GM19395 (cell line): ENCODE measurements at regions not wholly inside any gene's neighbourhood (a gene's known extent, or its start where the extent isn't known, plus 50 kb on each side); places are given as distances from the start of the nearest gene placed in this dataset.

ENCODE experiments used
- ATAC-seq: cut with Tn5 transposase; IDR thresholded peaks from one replicate; pipeline ENCODE4 v1.9.1; 2021; ENCODE audit warnings: mild to moderate bottlenecking, moderate library complexity; ENCODE audit not compliant: unreplicated experiment

- no peak for ATAC-seq
Observed at GRCh38 chr5:167634432-167634831, 657.0 kb upstream of the WWC1 start.

DNA sequence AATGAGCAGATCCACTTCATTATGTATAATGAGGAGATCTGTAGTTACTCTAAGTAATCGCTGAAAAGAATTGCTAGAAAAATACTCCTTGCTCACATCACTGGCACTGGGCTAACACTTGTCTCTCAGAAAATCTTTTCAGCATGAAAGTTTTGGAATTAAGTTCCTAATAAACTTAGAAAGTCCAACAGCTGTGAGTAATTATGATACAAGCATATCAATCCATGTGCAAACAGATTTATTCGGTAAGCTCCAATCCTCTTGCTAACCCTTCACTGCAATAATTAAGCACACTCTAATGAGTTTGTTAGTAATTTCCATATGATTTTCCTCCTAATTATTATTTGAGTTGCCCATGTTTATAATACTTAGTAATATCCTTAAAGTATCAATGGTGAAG is 652.6 kb upstream of the WWC1 start:
- no peak for ATAC-seq

GRCh38 chr5:167639273-167639672 is 652.2 kb upstream of the WWC1 start:
- no peak for ATAC-seq

DNA sequence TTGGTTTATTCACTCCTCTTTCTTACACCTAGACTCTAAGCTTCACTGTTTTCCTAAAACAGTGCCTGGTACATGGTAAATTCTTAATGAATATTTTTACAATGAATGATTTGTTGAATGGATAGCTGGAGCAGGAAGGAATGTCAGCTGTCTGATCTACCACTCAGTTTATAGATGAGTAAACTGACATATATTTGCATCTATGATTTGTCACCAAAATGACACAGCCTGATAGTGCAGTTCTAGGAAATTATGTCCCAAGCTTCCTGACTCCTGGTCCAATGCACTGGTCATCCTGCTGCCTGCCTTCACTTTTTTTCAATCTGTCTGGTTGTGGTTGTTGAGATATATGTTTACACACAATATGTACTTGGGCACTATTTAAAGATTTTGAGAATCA is 651.7 kb upstream of the WWC1 start:
- ATAC-seq = no peak

DNA sequence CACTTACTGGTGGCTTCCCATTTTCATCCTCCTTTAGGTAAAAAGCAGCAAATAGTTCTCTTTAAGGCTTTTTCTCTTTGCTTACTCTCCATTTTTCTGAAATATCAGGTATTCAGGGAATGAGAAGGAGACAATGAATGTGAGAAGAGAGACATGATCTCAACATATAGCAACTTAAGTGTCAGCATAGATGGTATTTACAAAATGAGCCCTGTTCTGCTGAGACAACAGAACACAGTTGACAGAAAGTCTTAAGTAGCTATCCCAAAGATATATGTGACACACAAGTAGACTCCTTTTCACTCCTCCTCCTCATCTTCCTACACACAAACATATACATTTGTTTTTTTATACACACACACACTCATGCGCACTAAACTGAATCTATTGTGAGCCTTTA is 649.3 kb upstream of the WWC1 start:
- ATAC-seq = no peak

DNA sequence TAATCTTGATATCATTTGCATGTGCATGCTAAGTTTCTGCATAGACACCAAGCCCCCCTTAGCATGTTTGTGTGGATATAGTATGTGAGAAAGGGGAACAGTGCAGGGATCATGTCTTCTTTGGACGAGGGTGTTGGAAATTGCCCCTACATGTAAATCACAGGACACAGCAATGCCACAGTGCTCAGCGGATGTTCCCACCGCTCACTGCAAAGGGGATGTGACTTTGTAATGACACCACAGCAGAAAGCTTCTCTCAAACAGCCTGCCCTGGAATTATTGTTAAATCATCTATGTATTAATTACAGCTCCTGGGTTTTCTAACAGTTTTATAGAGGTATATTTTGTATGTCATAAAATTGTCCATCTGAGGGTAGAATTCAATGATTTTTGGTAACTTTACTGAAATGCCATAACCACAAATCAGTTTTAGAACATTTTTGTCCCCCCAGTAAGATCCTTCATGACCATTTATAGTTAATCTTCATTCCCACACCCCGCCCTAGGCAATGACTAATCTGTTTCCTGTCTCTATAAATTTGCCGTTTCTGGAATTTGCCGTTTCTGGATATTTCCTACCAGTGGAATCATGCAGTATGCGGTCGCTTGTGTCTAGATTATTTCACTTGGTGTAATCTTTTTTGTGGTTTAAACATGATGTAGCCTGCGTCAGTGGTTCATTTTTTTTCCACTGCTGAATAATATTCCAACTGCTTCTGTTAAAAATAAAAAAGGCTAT is 648.5 kb upstream of the WWC1 start:
- ATAC-seq = no peak

DNA sequence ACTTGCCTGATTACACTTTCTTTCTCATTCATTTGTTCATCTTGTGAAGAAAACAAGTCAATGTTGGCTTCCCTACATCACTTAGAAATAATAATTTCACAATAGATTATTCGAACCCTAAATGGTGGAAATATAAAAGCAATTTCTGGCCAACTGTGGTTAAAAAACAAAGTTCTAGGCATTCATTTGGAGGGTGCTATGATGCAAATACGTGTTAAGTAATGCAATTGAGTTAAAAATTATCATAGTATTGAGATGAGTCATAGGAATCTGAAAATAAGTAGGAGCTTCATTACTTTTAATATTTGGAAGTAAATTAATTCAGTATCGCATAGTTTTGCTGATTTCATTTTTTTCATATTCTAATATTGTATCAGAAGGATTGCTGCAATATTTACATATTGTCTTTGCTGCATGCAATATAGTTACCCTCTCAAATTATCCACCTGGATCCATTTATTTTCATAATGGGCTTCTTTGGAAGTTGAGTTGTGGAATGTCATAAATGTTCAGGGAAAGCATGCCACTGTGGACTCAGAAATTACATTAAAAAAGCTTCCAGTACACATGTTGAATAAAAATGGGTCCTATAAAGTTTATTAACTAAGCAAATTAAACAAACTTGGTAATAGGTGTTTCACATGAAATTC is 647.7 kb upstream of the WWC1 start:
- no peak for ATAC-seq

DNA sequence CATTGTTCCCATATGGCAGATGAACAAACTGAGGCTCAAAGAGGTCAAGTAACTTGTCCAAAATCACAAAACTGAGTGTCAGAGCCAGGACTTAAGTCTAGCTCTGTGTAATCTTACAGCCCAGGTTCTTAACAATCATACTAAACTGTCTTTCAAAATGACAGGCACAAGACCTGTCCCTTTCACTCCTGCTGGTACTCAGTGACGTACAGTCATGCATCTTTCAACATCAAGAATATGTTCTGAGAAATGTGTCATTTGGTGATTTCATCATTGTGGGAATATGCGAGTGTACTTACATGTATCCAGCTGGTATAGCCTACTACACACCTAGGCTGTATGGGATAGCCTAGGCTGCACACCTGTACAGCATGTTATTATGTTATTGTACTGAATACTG is 646.8 kb upstream of the WWC1 start:
- no peak for ATAC-seq

DNA sequence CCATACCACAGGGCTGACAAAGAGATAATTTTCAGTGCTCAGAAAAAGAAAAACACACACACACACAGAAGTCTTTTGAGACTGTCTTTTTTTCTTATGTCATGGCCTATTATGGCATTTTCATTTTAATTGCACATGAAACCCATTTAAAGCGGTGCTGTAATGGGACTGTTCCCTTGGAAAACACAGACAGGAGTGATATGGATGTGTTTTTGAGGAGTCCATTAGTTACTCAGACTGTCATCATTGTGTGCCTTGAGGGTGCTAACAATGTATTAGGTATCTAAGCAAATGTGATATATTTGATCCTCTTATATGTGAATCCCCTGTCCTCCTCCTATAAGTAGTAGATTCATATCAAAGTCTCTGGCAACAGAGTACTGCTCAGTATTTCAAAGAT is 642.0 kb upstream of the WWC1 start:
- ATAC-seq = no peak

GRCh38 chr5:167652690-167653089 is 638.8 kb upstream of the WWC1 start:
- no peak for ATAC-seq

GRCh38 chr5:167653645-167654106 is 637.8 kb upstream of the WWC1 start:
- ATAC-seq = no peak

GRCh38 chr5:167657016-167657415 is 634.4 kb upstream of the WWC1 start:
- no peak for ATAC-seq

DNA sequence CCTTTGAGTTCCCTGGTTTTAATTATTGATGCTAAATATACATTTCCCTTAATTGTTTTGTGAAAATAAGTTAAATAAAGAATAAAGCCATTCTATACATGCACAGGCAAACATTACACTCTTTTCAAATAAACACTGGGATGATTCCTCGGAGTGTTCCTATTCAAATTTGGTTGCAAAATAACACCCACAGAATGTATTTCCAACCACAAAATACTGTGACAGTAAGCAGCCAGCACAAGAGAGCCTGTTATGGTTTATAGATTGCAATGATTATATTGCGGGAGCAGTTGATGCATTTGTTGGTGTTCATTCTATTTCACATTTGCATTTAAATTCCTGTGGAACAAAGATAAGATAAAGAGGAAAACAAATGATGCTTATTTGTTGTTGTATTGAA is 632.6 kb upstream of the WWC1 start:
- no peak for ATAC-seq

DNA sequence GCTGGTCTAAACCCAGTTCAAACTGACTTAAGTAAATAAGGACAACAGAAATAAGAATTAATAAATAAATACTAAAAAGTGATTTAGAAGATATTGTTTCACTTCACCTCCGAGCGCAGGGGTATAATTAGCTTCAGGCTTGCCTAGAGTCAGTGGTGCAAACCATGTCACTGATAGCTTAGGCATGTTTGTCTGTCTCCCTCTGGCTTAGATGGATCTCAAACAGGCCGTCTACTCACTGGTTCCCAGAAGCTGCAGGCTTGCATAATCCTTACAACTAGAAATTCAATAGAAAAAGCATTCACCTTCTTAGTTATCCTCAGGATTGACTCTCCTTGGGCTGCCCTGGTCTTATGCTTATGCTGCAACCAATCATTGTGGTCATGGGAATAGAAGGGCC is 629.8 kb upstream of the WWC1 start:
- ATAC-seq = no peak

GRCh38 chr5:167664222-167664804 is 627.1 kb upstream of the WWC1 start:
- ATAC-seq = no peak

GRCh38 chr5:167665841-167666375 is 625.5 kb upstream of the WWC1 start:
- ATAC-seq = no peak

GRCh38 chr5:167671176-167671575 is 620.3 kb upstream of the WWC1 start:
- no peak for ATAC-seq

GRCh38 chr5:167673942-167674341 is 617.5 kb upstream of the WWC1 start:
- ATAC-seq = no peak

- no peak for ATAC-seq
Observed at GRCh38 chr5:167678481-167678880, 613.0 kb upstream of the WWC1 start.

DNA sequence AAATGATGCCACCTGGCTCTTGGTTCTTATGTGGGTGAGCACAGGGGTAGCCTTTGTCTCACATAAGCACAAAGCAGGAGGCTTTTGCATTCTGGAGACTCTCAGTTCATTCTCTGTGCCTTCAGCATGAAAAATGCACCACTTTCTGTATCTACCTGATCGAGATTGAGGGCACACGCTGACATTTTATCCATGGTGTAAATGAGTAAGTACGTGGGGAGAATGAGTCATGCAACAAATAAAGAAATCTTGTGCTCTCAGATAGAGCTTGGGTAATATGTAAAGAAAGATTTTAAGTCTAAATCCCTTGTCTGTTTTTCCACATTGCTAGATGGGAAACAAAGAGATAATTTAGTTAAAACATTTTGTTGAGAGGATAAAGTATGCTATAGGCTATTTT is 607.2 kb upstream of the WWC1 start:
- no peak for ATAC-seq

- no peak for ATAC-seq
Observed at GRCh38 chr5:167688341-167689130, 602.9 kb upstream of the WWC1 start.
